GM19043 (cell line): ENCODE measurements at regions not wholly inside any gene's neighbourhood (a gene's known extent, or its start where the extent isn't known, plus 50 kb on each side); places are given as distances from the start of the nearest gene placed in this dataset.

Experiments
- ATAC-seq: cut with Tn5 transposase; IDR thresholded peaks from one replicate; pipeline ENCODE4 v1.9.1; 2021; ENCODE audit warnings: low read depth; ENCODE audit not compliant: unreplicated experiment

DNA sequence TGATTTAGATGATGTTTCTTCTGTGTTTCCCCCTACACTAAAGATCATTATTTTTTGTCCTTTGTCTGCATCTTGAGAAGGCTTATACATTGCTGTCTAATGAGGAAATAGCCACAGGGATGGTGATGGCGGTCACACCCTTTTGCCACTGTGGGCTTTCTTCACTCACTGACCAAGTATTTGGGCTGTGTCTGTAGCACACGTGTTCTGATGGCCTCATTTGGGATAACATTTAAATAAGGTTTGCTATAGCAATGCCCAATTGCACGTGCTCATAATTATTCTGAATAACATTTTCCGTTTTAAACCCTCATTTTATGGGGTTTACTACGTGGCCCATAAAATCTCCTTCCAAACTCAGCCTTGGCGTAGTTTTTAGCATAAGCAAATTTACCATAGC is 230.3 kb upstream of the PRICKLE1 start:
- ATAC-seq: no peak

- no peak for ATAC-seq
These were observed 225.5 kb upstream of the PRICKLE1 start for GRCh38 chr12:42815068-42815467.

GRCh38 chr12:42812871-42813270 is 223.3 kb upstream of the PRICKLE1 start:
- no peak for ATAC-seq

- ATAC-seq: no peak
These were observed 222.5 kb upstream of the PRICKLE1 start for GRCh38 chr12:42812086-42812485.

DNA sequence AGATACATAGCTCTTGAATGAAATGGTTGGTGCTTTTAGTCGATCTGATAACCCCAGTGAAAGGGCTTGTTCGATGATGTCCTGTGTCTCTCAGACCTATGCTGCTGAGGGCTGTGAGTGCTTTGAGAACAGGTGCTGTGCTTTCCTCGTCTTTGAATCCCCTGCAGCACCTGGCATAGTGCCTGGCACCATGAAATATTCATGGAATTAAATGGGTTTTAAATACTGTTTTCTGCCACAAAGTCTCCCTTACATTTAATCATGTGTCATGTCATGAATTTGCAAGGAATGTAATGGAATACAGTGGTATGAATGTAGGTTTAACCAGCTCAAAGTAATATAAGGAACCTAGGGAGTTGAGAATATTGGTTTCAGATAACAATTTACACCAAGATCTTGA is 220.5 kb upstream of the PRICKLE1 start:
- ATAC-seq: no peak

DNA sequence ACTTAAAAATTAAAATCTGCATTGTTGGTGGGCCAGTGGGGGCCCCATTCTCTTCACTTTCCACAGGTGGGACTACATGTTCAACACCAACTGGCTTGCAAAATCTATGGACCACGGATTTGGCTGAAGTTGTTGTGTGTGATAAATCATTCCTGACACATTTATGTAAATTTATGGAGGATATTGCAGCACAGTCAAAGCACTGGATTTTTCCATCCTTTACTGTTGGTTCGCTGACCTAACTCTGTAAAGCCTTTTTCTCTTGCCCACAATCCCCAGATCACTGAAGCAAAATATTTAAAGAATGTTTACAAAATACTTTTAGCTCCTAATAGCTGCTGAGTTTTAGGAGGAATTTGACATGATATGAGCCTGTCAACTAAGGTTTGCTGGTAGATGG is 219.7 kb upstream of the PRICKLE1 start:
- no peak for ATAC-seq

- no peak for ATAC-seq
These were observed 218.2 kb upstream of the PRICKLE1 start for GRCh38 chr12:42807766-42808165.

- no peak for ATAC-seq
These were observed 217.7 kb upstream of the PRICKLE1 start for GRCh38 chr12:42807251-42807650.

DNA sequence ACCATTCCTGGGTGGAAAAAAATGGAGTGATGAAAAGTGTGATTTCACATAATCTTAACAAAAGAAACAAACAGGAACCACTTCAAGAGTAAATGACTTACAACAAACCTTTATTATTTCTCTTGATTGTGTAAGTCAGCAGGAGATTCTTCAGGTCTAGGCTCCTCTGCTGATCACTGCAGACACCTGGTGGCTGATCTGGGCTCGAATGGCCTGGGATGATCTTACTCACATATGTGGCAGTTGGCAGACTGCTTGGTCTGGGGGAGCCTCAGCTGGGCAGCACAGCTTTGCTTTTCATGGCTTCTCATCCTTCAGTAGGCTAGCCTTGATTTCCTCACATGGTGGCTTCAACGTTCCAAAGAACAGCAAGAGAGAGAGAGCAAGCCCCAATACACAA is 215.4 kb upstream of the PRICKLE1 start:
- no peak for ATAC-seq

GRCh38 chr12:42802785-42803189 is 213.2 kb upstream of the PRICKLE1 start:
- ATAC-seq: no peak

DNA sequence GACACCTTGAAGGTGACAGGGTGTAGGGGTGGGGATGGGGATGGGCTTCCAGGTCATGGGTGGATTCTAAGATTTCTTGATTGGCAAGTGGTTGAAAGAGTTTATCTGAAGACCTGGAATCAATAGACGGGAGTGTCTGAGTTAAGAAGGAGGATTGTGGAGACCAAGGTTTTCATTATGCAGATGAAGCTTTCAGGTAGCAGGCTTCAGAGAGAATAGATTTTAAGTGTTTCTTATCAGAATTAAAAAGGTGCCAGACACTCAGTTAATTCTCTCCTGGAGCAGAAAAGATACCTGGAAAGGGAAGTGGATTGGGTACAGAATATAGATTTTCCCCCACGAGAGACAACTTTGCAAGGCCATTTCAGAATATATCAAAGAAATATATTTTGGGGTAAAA is 211.7 kb upstream of the PRICKLE1 start:
- no peak for ATAC-seq

GRCh38 chr12:42799966-42800365 is 210.4 kb upstream of the PRICKLE1 start:
- no peak for ATAC-seq

- no peak for ATAC-seq
These were observed 209.4 kb upstream of the PRICKLE1 start for GRCh38 chr12:42798811-42799438.

- no peak for ATAC-seq
These were observed 205.3 kb upstream of the PRICKLE1 start for GRCh38 chr12:42794806-42795205.

DNA sequence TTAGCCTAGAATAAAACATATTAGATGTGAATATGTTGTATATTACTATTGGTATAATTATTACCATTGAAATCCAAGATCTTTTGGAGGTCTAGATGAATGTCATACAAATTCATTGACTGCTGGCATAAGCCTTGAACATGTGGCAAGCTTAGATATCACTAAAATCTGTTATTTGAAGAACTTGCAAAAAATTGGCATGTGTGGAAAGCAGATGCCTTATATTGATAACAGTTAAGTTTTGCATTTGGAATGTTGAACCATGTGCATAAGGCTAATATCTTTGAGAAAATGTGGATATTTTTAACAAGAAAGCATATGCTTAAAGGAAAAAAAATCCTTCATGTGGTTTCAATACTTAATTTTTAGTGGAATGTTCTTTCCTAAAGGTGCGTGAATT is 203.6 kb upstream of the PRICKLE1 start:
- no peak for ATAC-seq

- ATAC-seq: no peak
These were observed 202.7 kb upstream of the PRICKLE1 start for GRCh38 chr12:42792265-42792664.

GRCh38 chr12:42791399-42791798 is 201.9 kb upstream of the PRICKLE1 start:
- ATAC-seq: no peak

DNA sequence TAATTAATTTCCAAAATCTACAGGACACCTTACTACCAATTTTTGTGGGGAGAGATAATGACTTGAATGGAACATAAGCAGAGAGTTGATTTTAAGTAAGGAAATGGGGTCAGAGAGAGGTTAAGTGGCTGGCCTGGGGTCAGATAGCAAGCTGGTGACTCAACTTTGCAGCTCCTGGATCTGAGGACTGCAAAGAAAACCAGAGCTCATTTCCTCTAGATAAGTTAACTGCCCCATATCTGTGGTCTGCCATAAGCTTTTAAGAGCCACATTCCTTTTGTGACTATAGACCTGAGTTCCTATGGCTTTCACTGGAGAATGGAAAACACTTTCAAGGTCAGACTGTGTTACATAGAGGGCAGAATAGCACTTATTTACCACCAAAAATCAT is 201.2 kb upstream of the PRICKLE1 start:
- no peak for ATAC-seq

- ATAC-seq: no peak
These were observed 200.5 kb upstream of the PRICKLE1 start for GRCh38 chr12:42789808-42790760.

DNA sequence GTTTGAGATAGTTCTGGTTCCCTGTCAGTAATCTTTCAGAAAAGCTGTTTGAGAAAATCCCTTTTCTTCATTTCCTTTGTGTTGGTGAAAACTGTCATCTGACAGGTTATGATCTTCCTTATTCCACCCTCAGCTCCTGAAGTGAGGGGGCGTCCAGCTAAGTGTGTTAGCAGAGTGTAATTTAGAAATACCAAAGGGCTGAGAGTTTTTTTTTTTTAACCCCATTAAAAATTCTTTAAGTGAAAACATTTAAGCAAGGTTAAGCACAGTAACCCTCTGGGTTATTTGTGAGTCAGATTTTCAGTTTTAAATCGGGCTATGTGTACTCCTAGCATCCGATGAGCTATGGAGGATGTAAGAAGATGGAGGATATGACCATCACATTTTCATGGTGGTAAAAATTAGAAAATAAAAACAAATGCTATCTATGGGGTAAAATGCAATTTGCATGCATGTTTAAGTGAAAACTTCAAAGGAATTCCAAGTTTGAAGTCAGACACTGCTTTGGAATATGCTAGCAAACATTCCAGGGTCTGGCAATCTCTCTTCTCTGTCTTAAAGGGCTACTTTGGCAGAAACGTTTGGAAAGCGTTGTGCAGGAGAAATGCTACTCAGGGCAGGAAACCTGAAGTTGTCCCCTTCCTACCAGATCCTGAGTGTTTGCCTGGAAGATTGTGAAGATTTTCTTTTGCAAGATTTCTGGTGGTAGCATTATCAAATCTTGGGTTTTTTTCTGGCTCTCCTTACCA is 197.0 kb upstream of the PRICKLE1 start:
- no peak for ATAC-seq

- no peak for ATAC-seq
These were observed 196.4 kb upstream of the PRICKLE1 start for GRCh38 chr12:42785944-42786343.
